ENCODE measurements at regions not wholly inside any gene's neighbourhood (a gene's known extent, or its start where the extent isn't known, plus 50 kb on each side); places are given as distances from the start of the nearest gene placed in this dataset.

DNA sequence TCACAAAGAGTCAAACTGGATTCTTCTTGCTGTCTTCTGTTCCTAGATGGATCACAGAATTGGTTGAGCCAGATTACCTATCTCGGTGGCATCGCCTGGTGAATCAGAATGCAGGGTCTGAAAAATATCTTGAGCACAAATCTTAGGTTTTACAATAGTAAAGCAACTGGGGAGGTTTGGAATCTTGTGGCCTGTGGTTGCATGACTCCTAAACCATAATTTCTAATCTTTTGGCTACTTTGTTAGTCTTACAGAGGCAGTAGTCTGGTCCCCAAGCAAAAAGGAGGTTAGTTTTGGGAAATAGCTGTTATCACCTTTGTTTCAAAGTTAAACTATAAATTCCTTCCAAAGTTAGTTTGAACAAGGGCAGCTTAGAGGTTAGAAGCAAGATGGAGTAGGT, 1488.5 kb upstream of the FLRT2 start:
- TF ChIP-seq POLR2A (IDR thresholded peaks at IDR 0.05; ENCODE audit: low read depth, low read length) (no peak), POLR2AphosphoS5 (IDR thresholded peaks at IDR 0.05; ENCODE audit: low read depth, low read length) (no peak), TAF1 (IDR thresholded peaks at IDR 0.05; ENCODE audit: low read depth, low read length) (no peak)

Data from GM12891 (cell line).